ENCODE measurements at regions not wholly inside any gene's neighbourhood (a gene's known extent, or its start where the extent isn't known, plus 50 kb on each side); places are given as distances from the start of the nearest gene placed in this dataset.

DNA sequence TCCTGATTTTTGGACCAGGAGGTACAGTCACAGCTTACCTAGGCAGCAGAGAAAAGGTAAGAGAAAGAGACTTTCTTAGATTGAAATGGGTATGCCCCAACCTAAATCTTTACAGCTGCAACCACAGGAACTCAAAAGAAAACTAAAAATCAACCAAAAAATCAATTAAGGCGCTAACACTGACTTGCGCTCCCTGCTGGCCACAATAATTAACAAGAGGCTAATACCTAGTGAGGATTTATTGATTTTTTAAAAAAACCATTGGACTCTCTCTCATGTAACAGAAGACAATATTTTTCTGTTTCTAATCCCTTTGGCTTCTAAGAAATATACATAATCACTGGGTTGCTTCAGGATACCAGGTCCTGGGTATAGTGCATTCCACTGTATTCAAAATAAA lies 153.9 kb upstream of the TENM3 start:
- ATAC-seq (no peak), DNase-seq (ENCODE audit: low spot score) (no peak)
- intact Hi-C loops (cut with DNase I), result no loop called here

DNA sequence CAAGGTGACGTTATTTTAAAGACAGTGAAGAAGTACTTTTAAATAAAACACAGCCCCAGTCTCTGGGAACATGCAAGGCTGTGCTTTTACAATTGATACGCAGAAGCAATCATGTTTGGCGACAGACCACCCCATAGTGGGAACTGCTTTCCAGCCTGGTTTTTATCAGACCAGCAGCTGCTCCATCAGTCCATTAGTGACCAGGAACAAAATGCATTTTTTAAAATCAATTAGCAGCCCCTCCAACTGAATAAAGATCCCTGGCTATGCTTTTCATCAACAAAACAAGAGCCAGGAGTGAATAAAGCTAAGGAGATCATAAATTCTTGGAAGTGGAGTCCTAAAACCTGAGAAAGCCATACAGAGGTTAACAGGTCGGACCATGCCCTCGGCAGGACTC lies 153.0 kb upstream of the TENM3 start:
- ATAC-seq (no peak), DNase-seq (ENCODE audit: low spot score) (no peak)
- intact Hi-C loops (cut with DNase I), result no loop called here

DNA sequence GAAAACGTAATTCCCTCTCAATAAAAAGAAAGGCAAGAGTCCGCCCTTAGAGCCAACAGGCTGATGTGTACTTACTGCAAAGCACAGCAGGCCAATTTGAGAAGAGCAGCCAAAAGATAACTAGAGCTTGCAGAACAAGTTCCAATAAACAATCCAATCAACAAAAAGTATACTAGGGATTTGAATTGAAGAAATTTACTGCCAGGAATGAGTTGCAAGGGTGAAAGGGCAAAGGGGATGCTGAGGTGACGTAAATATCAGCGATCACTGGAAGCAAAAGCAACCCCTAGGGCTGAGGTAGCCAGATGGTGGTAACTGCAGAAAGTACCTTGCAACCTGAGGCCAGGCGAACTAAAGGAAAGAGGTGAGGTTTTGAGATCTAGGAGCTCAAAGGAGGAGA lies 152.1 kb upstream of the TENM3 start:
- no peak for ATAC-seq
- no peak for DNase-seq (ENCODE audit: low spot score)
- intact Hi-C loops (cut with DNase I), result no loop called here

DNA sequence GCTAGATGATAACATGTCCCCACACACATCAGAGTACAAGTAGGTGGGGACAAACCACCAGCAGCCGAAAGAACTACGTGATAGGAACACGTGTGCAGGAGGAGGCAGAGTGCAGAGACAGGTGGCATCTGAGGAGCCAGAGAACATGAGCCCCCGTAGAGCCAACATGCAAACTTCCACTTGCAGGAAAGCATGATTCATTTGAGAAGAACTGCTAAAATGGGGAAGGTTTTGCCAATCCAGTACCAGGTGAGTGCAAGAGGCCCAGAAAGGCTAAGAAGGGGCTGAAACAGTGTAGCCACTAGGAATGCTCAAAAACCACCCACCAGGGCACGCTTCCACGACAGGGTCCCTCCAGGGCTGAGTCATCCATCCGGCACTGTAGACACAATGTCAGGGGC lies 149.8 kb upstream of the TENM3 start:
- no peak for DNase-seq (ENCODE audit: low spot score)
- intact Hi-C loops (cut with DNase I), result no loop called here
- ATAC-seq, result no peak

- no peak for ATAC-seq
Observed at GRCh38 chr4:182093935-182094334, 149.3 kb upstream of the TENM3 start.

DNA sequence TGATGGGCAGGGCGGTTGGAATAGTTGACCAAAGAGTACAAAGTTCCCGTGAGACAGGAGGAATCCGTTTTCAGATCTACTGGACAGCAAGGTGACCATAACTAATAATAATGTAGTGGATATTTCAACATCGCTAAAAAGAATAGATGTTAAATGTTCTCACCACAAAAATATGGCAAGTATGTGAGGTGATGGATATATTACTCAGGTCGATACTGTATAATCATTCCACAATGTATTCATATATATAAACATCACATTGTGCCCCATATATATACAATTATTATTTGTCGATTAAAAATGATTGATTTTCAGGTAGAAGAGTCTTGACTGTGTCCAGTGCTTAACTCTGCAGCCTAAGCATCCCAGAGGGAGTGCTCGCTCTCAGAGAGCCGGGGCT lies 141.6 kb upstream of the TENM3 start:
- ATAC-seq (no peak), DNase-seq (ENCODE audit: low spot score) (no peak)
- intact Hi-C loops (cut with DNase I), result no loop called here

More at GRCh38 chr4:182093935-182094334, 149.3 kb upstream of the TENM3 start:
- no peak for DNase-seq (ENCODE audit: low spot score)
- intact Hi-C loops (cut with DNase I), result no loop called here

- DNase-seq (ENCODE audit: low spot score) (no peak), ATAC-seq (no peak)
- intact Hi-C loops (cut with DNase I), result no loop called here
Observed at GRCh38 chr4:182102576-182102975, 140.6 kb upstream of the TENM3 start.

DNA sequence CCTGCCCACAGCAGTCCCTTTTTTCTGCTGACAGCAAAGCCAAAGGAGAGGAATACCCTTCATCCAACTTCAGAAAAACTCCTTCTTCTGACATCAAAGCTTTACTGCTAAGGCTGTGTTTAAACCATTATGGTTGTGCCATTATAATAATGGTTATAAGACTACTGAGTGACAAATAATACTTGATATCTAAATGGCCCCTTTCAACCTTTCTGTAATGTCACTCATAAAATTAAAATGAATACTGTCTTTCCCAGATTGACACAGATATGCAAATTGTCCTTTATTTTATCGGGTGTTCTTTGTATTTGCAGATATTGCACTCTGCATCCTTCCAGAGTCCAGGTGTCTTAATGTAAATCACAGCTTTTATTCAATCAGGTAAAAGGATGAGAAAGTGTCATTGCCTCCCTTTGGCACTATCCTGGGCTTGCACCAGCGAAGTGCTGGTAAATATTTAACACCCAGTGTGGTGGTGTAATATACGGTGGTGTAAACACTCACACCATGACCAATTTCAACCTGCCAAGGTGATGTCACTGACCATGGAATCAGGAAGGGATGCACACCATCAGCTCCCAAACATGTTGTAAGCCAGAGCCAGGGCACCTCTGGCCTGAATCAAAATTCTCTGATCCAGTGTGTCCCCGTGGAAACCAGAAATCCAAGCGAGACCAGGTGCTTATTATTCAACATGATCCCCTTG lies 139.4 kb upstream of the TENM3 start:
- intact Hi-C loops (cut with DNase I), result no loop called here
- ATAC-seq (no peak), DNase-seq (ENCODE audit: low spot score) (no peak)

DNA sequence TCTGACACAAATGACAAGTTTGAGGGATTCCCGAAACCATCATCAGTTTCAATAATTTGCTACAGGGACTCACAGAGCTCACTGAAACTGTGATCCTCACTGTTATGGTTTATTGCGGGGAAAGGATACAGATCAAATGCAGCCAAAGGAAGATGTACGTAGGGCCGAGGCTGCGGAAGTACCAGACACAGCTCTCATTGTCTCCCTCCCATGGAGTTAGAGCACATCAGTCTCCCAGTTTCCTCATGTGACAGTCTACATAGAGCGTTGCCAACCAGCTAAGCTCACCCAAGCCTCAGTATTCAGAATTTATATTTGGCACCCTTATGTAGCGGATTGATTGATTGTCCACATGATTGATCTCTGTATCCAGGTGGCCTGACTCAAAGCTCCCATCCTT lies 137.8 kb upstream of the TENM3 start:
- ATAC-seq (no peak), DNase-seq (ENCODE audit: low spot score) (no peak)
- intact Hi-C loops (cut with DNase I), result no loop called here

- no peak for ATAC-seq
- intact Hi-C loops (cut with DNase I), result no loop called here
Observed at GRCh38 chr4:182107931-182108330, 135.3 kb upstream of the TENM3 start.

GRCh38 chr4:182111586-182111985 lies 131.6 kb upstream of the TENM3 start:
- DNase-seq (ENCODE audit: low spot score) (no peak), ATAC-seq (no peak)
- intact Hi-C loops (cut with DNase I), result no loop called here

More at GRCh38 chr4:182107931-182108330, 135.3 kb upstream of the TENM3 start:
- DNase-seq (ENCODE audit: low spot score), result no peak

GRCh38 chr4:182113779-182114178 lies 129.4 kb upstream of the TENM3 start:
- ATAC-seq, result no peak
- no peak for DNase-seq (ENCODE audit: low spot score)
- intact Hi-C loops (cut with DNase I), result no loop called here

DNA sequence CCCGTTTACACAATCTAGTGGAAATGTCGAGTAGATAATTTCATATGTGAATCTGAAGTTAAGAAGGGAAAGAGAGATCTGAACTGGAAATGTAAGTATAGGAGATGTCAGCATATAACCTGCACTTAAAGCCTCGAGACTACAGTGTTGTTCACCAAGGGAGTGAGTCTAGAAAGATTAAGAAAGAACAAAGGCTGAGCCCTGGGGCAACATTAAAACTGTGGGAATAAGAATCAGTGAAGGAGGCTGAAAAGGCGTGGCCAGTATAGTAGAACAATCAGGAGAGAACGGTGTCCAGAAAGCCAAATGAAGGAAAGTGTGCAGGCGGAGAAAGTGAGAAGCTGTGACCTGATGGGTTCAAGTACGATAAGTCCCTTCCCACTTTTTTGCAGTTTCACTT lies 118.8 kb upstream of the TENM3 start:
- intact Hi-C loops (cut with DNase I), result no loop called here
- DNase-seq (ENCODE audit: low spot score) (no peak), ATAC-seq (no peak)

DNA sequence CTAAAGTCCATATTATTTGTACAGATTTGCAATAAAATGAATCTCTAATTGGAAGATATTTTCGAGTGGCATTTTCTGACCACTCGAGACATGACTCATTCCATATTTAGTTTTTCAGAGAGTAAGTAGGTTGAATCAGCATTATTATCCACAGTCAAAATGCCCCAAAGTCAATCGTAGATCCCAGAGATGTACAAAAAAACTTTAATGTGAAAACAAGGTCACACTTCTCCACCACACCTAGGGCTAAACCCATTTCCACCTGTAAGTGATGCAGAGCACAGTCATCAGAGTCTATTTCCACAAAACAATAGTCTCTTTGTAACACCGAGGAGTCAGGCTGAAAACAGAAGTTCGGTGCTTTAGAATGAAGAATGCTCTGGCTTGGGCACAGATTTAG lies 117.1 kb upstream of the TENM3 start:
- ATAC-seq, result no peak
- intact Hi-C loops (cut with DNase I), result no loop called here
- no peak for DNase-seq (ENCODE audit: low spot score)

- no peak for ATAC-seq
Observed at GRCh38 chr4:182126603-182127002, 116.6 kb upstream of the TENM3 start.

GRCh38 chr4:182133033-182133432 lies 110.2 kb upstream of the TENM3 start:
- DNase-seq (ENCODE audit: low spot score) (no peak), ATAC-seq (no peak)
- intact Hi-C loops (cut with DNase I), result no loop called here

More at GRCh38 chr4:182126603-182127002, 116.6 kb upstream of the TENM3 start:
- intact Hi-C loops (cut with DNase I), result no loop called here
- DNase-seq (ENCODE audit: low spot score), result no peak

GRCh38 chr4:182134261-182134660 lies 108.9 kb upstream of the TENM3 start:
- DNase-seq (ENCODE audit: low spot score) (no peak), ATAC-seq (no peak)
- intact Hi-C loops (cut with DNase I), result no loop called here

GRCh38 chr4:182136201-182136600 lies 107.0 kb upstream of the TENM3 start:
- intact Hi-C loops (cut with DNase I), result no loop called here
- no peak for DNase-seq (ENCODE audit: low spot score)
- ATAC-seq, result no peak

DNA sequence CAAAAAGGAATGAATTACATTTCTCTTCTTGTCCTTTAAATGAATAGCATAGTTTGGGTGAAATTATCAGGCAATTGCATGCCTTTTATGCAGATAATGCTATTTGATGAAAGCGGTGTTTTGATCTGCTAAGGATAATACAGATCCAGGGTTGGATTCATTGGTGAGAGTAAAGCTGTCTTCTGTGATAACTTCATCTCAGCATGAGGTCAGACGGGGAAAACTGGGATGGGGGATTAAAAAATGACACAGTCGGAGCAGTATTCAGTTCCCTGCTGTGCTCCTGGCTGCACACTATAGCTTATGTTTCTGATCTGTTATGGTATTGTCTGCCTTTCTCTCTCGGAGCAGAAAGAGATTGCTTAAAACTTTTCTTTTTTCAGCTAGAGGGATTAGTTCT lies 105.9 kb upstream of the TENM3 start:
- DNase-seq (ENCODE audit: low spot score) (no peak), ATAC-seq (no peak)
- intact Hi-C loops (cut with DNase I), result no loop called here

DNA sequence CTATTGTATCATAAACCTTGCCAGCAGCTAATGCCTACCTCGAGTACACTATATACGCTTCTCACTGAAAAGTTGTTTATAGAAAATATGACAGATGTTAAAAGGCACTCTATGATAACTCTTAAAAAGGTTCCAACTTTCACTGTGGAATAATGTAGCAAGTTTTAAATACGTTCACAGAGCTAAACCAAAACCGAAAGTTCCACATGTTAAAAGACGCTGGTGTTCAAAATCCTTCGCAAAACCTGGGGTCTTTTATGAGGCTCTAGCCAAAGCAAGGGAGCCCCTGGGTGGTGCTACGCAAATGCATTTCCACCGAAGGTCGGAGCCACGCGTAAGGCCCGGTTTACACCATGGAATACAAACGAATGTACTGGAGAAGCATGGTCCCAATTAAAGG lies 103.7 kb upstream of the TENM3 start:
- ATAC-seq, result no peak
- DNase-seq (ENCODE audit: low spot score), result no peak
- intact Hi-C loops (cut with DNase I), result no loop called here

GRCh38 chr4:182140547-182140946 lies 102.7 kb upstream of the TENM3 start:
- ATAC-seq, result no peak
- DNase-seq (ENCODE audit: low spot score), result no peak
- intact Hi-C loops (cut with DNase I), result no loop called here
